MM.1S (cell line): ENCODE measurements at regions not wholly inside any gene's neighbourhood (a gene's known extent, or its start where the extent isn't known, plus 50 kb on each side); places are given as distances from the start of the nearest gene placed in this dataset.

Experiments
- EZH2phosphoT487 ChIP-seq: fragments of 300-600 bp; sonication (generic); IDR thresholded peaks from 2 replicates; pipeline ENCODE4 v1.6.1; 2018; ENCODE audit warnings: antibody characterized with exemption, low read length
- TF ChIP-seq, protein P1 (sequence below): fragments of 300-600 bp; sonication (generic); IDR thresholded peaks from 2 replicates; pipeline ENCODE4 v1.5.1; 2016; ENCODE audit warnings: antibody characterized with exemption, low read length, mixed read lengths

- TF ChIP-seq, protein P1, sequence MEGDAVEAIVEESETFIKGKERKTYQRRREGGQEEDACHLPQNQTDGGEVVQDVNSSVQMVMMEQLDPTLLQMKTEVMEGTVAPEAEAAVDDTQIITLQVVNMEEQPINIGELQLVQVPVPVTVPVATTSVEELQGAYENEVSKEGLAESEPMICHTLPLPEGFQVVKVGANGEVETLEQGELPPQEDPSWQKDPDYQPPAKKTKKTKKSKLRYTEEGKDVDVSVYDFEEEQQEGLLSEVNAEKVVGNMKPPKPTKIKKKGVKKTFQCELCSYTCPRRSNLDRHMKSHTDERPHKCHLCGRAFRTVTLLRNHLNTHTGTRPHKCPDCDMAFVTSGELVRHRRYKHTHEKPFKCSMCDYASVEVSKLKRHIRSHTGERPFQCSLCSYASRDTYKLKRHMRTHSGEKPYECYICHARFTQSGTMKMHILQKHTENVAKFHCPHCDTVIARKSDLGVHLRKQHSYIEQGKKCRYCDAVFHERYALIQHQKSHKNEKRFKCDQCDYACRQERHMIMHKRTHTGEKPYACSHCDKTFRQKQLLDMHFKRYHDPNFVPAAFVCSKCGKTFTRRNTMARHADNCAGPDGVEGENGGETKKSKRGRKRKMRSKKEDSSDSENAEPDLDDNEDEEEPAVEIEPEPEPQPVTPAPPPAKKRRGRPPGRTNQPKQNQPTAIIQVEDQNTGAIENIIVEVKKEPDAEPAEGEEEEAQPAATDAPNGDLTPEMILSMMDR = no peak
- TF ChIP-seq EZH2phosphoT487 = no peak
Observed at GRCh38 chr2:6730003-6730402, 135.7 kb downstream of the CMPK2 start.
